HG03342 (cell line): ENCODE measurements at regions not wholly inside any gene's neighbourhood (a gene's known extent, or its start where the extent isn't known, plus 50 kb on each side); places are given as distances from the start of the nearest gene placed in this dataset.
A peak's percentile ranks its signal among the peaks of the same experiment; 100 is the strongest.
"Not testable (repeated sequence)": the region's sequence is repeated elsewhere in the genome, so short reads cannot be mapped to it uniquely, and the experiment has no call there.

ENCODE experiments used
- ATAC-seq: cut with Tn5 transposase; IDR thresholded peaks from one replicate; pipeline ENCODE4 v1.9.1; 2021; ENCODE audit warnings: mild to moderate bottlenecking, moderate library complexity; ENCODE audit not compliant: unreplicated experiment

GRCh38 chr12:86724716-86725115, 468.5 kb upstream of the MGAT4C start:
- ATAC-seq: no peak

- no peak for ATAC-seq
These were observed 467.1 kb upstream of the MGAT4C start for GRCh38 chr12:86723326-86723725.

GRCh38 chr12:86721713-86722397, 465.7 kb upstream of the MGAT4C start:
- ATAC-seq: no peak

GRCh38 chr12:86719381-86719780, 463.2 kb upstream of the MGAT4C start:
- ATAC-seq: no peak

GRCh38 chr12:86713121-86713520, 456.9 kb upstream of the MGAT4C start:
- ATAC-seq: no peak

- ATAC-seq: no peak
These were observed 456.2 kb upstream of the MGAT4C start for GRCh38 chr12:86712425-86712843.

- no peak for ATAC-seq
These were observed 455.5 kb upstream of the MGAT4C start for GRCh38 chr12:86711731-86712130.

GRCh38 chr12:86710109-86710508, 453.9 kb upstream of the MGAT4C start:
- ATAC-seq: no peak

GRCh38 chr12:86709017-86709416, 452.8 kb upstream of the MGAT4C start:
- ATAC-seq: not testable (repeated sequence)

GRCh38 chr12:86698641-86698980, 442.4 kb upstream of the MGAT4C start:
- ATAC-seq: no peak

- no peak for ATAC-seq
These were observed 441.9 kb upstream of the MGAT4C start for GRCh38 chr12:86697916-86698640.

GRCh38 chr12:86683568-86684304, 427.5 kb upstream of the MGAT4C start:
- ATAC-seq: no peak

GRCh38 chr12:86681060-86681459, 424.9 kb upstream of the MGAT4C start:
- no peak for ATAC-seq

GRCh38 chr12:86675197-86675596, 419.0 kb upstream of the MGAT4C start:
- no peak for ATAC-seq

GRCh38 chr12:86670986-86671385, 414.8 kb upstream of the MGAT4C start:
- no peak for ATAC-seq

GRCh38 chr12:86669010-86669409, 412.8 kb upstream of the MGAT4C start:
- no peak for ATAC-seq

GRCh38 chr12:86666316-86666715, 410.1 kb upstream of the MGAT4C start:
- ATAC-seq: no peak

GRCh38 chr12:86663716-86664115, 407.5 kb upstream of the MGAT4C start:
- ATAC-seq: no peak

- peak; percentile 54 for ATAC-seq
These were observed 407.0 kb upstream of the MGAT4C start for GRCh38 chr12:86663173-86663572.

- no peak for ATAC-seq
These were observed 406.3 kb upstream of the MGAT4C start for GRCh38 chr12:86662464-86662863.

- ATAC-seq: no peak
These were observed 404.4 kb upstream of the MGAT4C start for GRCh38 chr12:86660488-86661147.
